HepG2 (cell line): ENCODE measurements at regions not wholly inside any gene's neighbourhood (a gene's known extent, or its start where the extent isn't known, plus 50 kb on each side); places are given as distances from the start of the nearest gene placed in this dataset.

ENCODE experiments used
- ATAC-seq: fragments of 200-7000 bp; cut with Tn5 transposase; 3 replicates; pipeline ENCODE4 v1.9.1; 2020; ENCODE audit warnings: mild to moderate bottlenecking, moderate library complexity
- BruUV-seq: library from RNA; stranded (reverse); fragments of 400-500 nt; replicated peaks from 2 replicates; lab custom pipeline; 2021; lab: Mats Ljungman, UMichigan
- CTCF ChIA-PET: fragments of 300-600 bp; formaldehyde crosslinking; extraction: SDS; loops from one replicate; lab custom pipeline; 2021; ENCODE audit warnings: low total read pairs, inconsistent platforms, low intra/inter-chr PET ratio; lab: Yijun Ruan, JAX
- POLR2A ChIA-PET: fragments of 350-600 bp; sonication (Branson Sonifier 250); formaldehyde crosslinking; loops from one replicate; lab custom pipeline; 2020; ENCODE audit warnings: antibody characterized with exemption, inconsistent platforms; lab: Yijun Ruan, JAX
- DNase-seq: peaks from one replicate; pipeline ENCODE4 v3.0.0-alpha.2; 2015; ENCODE audit warnings: low spot score
- FAIRE-seq: peaks from 3 replicates; lab custom pipeline; 2011; peaks lifted over from hg19 to GRCh38; lab: Jason Lieb, UNC
- H2AFZ ChIP-seq: one replicate; pipeline ENCODE4 v1.6.1; 2011; ENCODE audit warnings: low read length, inconsistent platforms
- H3K27ac ChIP-seq: fragments of 300-600 bp; 3 replicates; pipeline ENCODE4 v1.8.0; 2011; ENCODE audit warnings: mixed run types, mild to moderate bottlenecking, mixed read lengths, low read length, inconsistent platforms; ENCODE audit not compliant: insufficient read depth; ENCODE audit errors: extremely low read length
- H3K27me3 ChIP-seq, 2 experiments: fragments of 200-600 bp in 1 of 2; 2 replicates in 1 of 2; 3 replicates in 1 of 2; pipeline versions ENCODE4 v1.6.0 to v1.8.0; 2011; ENCODE audit warnings: low read length in 2 of 2, mild to moderate bottlenecking in 2 of 2, moderate library complexity in 2 of 2, inconsistent platforms in 1 of 2; ENCODE audit not compliant: insufficient read depth in 2 of 2, control insufficient read depth in 1 of 2
- H3K36me3 ChIP-seq, 2 experiments: fragments of 200-600 bp in 1 of 2; replicated peaks in 1 of 2; 2 replicates in 1 of 2; 3 replicates in 1 of 2; pipeline versions ENCODE4 v1.5.1 to v1.8.0; 2011; ENCODE audit warnings: low read length in 2 of 2, inconsistent platforms in 1 of 2; ENCODE audit not compliant: insufficient read depth in 2 of 2, control insufficient read depth in 1 of 2
- H3K4me1 ChIP-seq: 2 replicates; pipeline ENCODE4 v1.5.1; 2012; ENCODE audit warnings: low read length, inconsistent platforms; ENCODE audit not compliant: insufficient read depth
- H3K4me2 ChIP-seq: 2 replicates; pipeline ENCODE4 v1.6.0; 2011; ENCODE audit warnings: low read depth, low read length, inconsistent platforms
- H3K4me3 ChIP-seq, 3 experiments: fragments of 200-600 bp in 1 of 3; sonication (generic), shearing (Covaris generic) in 1 of 3; replicated peaks in 1 of 3; 2 replicates each; pipeline ENCODE4 v1.5.1; 2011 to 2016; ENCODE audit warnings: low read length in 3 of 3, inconsistent platforms in 2 of 3, low read depth in 2 of 3, mild to moderate bottlenecking in 2 of 3, control low read depth in 1 of 3, mixed read lengths in 1 of 3; ENCODE audit not compliant: insufficient read depth in 1 of 3
- H3K79me2 ChIP-seq: one replicate; pipeline ENCODE4 v1.6.1; 2011; ENCODE audit warnings: low read length, inconsistent platforms; ENCODE audit not compliant: insufficient read depth
- H3K9ac ChIP-seq: 2 replicates; pipeline ENCODE4 v1.6.0; 2011; ENCODE audit warnings: mild to moderate bottlenecking, low read depth, low read length, inconsistent platforms; ENCODE audit not compliant: insufficient read depth
- H3K9me3 ChIP-seq: 2 replicates; pipeline ENCODE4 v1.5.1; 2012; ENCODE audit warnings: mild to moderate bottlenecking, low read length
- H4K20me1 ChIP-seq: 2 replicates; pipeline ENCODE4 v1.6.0; 2011; ENCODE audit warnings: inconsistent platforms, mild to moderate bottlenecking, low read length, moderate library complexity; ENCODE audit not compliant: insufficient read depth
- ATF1 ChIP-seq: IDR thresholded peaks from 2 replicates; pipeline ENCODE4 v1.6.1; 2016; ENCODE audit warnings: mild to moderate bottlenecking, control low read depth
- HMGA1 ChIP-seq: sonication (generic); formaldehyde crosslinking; conservative IDR thresholded peaks from 2 replicates; pipeline ENCODE4 v1.4.0; 2020; ENCODE audit warnings: missing genetic modification reagents
- MYNN ChIP-seq: sonication (generic); formaldehyde crosslinking; IDR thresholded peaks from 2 replicates; pipeline ENCODE4 v1.4.0; 2020; ENCODE audit warnings: mild to moderate bottlenecking, low read depth, missing genetic modification reagents
- PRMT3 ChIP-seq: sonication (generic); formaldehyde crosslinking; IDR thresholded peaks from 2 replicates; pipeline ENCODE4 v1.8.1; 2022; ENCODE audit warnings: low read depth, mild to moderate bottlenecking, moderate library complexity, missing genetic modification reagents, borderline replicate concordance
- ZNF224 ChIP-seq: sonication (generic); formaldehyde crosslinking; IDR thresholded peaks from 2 replicates; pipeline ENCODE4 v1.5.0; 2020; ENCODE audit warnings: mild to moderate bottlenecking, missing genetic modification reagents
- ZNF33B ChIP-seq: sonication (generic); formaldehyde crosslinking; IDR thresholded peaks from 2 replicates; pipeline ENCODE4 v1.5.1; 2020; ENCODE audit warnings: mild to moderate bottlenecking, missing genetic modification reagents
- ZNF577 ChIP-seq: sonication (generic); formaldehyde crosslinking; IDR thresholded peaks from 2 replicates; pipeline ENCODE4 v1.4.0; 2020; ENCODE audit warnings: mild to moderate bottlenecking, low read depth, missing genetic modification reagents, borderline replicate concordance
- ZNF768 ChIP-seq: sonication (generic); formaldehyde crosslinking; IDR thresholded peaks from 2 replicates; pipeline ENCODE4 v1.4.0; 2020; ENCODE audit warnings: missing genetic modification reagents
- ZNF792 ChIP-seq: IDR thresholded peaks from 2 replicates; pipeline ENCODE4 v1.6.1; 2016
- ZNF800 ChIP-seq: sonication (generic); formaldehyde crosslinking; IDR thresholded peaks from 2 replicates; pipeline ENCODE4 v1.4.0; 2020; ENCODE audit warnings: missing genetic modification reagents
- WGBS: methylation state at CpG from one replicate; pipeline ENCODE4 v1.1.6; 2017; ENCODE audit warnings: low lambda C conversion rate; 5-methylcytosine and 5-hydroxymethylcytosine counted together
- in situ Hi-C: cut with HindIII; loops from 2 replicates; pipeline ENCODE4 v1.10.0; 2017; ENCODE audit warnings: low pct_unique_long_range_greater_than_20kb; ENCODE audit not compliant: extremely low pct_ligation_motif_present
- intact Hi-C: fragments of 100-400 bp; cut with micrococcal nuclease; formaldehyde crosslinking; loops from one replicate; pipeline ENCODE4 v1.10.0; 2022; ENCODE audit not compliant: unreplicated experiment
- TF ChIP-seq, protein P1 (sequence below): sonication (generic); formaldehyde crosslinking; conservative IDR thresholded peaks from 2 replicates; pipeline ENCODE4 v1.8.0; 2022; ENCODE audit warnings: mild to moderate bottlenecking, moderate library complexity, missing genetic modification reagents
- TF ChIP-seq, protein P2 (sequence below): sonication (generic); formaldehyde crosslinking; IDR thresholded peaks from 2 replicates; pipeline ENCODE4 v1.4.0; 2020; ENCODE audit warnings: missing genetic modification reagents

DNA sequence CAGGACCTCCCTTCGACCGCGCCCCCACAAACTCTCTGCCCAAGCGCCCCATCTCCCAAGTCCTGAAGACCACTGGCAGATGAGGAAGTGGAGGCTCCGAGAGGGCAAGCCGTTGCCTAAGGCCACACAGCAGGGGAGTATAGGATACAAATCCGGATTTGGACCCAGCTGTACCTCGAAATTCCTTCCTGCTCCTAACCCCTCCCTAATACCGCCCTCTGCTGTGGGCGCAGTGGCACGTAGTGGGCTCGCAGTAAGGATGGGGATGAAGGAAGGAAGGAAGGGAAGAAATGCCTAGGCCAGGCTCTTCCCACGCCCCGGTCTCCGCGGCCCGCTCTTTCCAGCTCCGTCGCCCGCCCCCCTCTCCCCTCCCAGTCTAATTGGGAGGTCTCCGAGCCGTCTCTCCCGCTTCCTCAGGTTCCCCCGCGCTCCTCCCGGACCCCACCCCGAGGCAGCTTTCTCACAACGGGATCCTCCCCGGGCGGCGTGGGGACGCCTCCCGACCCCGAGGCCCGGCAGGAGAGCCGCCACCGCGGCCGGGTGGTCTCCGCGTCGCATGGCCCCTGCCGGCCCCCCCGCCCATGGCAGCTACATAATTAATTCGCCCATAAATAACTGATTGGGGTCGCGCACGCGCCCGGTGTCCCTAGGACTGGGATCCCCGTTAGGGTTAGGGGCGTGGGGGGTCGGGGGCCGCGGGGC lies 138.9 kb downstream of the C9orf50 start:
- ChIA-PET POLR2A (interaction anchor here (1.2 kb wide), 1 partner anchor 8 kb away, joined by 3 read pairs; no protein-coding TSS in a partner anchor), CTCF (no interaction called here)
- H3K36me3 ChIP-seq: no peaks in the 10 kb centered on the region
- no peak overlapping the region for H3K9ac ChIP-seq
- WGBS: 93% methylated on average over 53 of the region's 55 CpGs
- no peak overlapping the region for H3K27ac ChIP-seq
- peaks cover 82% of the 10 kb centered on the region for H3K4me1 ChIP-seq
- in situ Hi-C loops: no loop called here
- no peak overlapping the region for H3K4me2 ChIP-seq
- TF ChIP-seq, protein P1, sequence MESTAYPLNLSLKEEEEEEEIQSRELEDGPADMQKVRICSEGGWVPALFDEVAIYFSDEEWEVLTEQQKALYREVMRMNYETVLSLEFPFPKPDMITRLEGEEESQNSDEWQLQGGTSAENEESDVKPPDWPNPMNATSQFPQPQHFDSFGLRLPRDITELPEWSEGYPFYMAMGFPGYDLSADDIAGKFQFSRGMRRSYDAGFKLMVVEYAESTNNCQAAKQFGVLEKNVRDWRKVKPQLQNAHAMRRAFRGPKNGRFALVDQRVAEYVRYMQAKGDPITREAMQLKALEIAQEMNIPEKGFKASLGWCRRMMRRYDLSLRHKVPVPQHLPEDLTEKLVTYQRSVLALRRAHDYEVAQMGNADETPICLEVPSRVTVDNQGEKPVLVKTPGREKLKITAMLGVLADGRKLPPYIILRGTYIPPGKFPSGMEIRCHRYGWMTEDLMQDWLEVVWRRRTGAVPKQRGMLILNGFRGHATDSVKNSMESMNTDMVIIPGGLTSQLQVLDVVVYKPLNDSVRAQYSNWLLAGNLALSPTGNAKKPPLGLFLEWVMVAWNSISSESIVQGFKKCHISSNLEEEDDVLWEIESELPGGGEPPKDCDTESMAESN (CRISPR knock-in tag): no peak
- TF ChIP-seq PRMT3 (CRISPR knock-in tag) (no peak), ATF1 (no peak), ZNF33B (no peak), ZNF224 (CRISPR knock-in tag) (no peak), ZNF577 (no peak), ZNF768 (CRISPR knock-in tag) (peak; percentile 90), MYNN (no peak), HMGA1 (CRISPR knock-in tag) (no peak), ZNF792 (no peak), ZNF800 (CRISPR knock-in tag) (no peak)
- TF ChIP-seq, protein P2, sequence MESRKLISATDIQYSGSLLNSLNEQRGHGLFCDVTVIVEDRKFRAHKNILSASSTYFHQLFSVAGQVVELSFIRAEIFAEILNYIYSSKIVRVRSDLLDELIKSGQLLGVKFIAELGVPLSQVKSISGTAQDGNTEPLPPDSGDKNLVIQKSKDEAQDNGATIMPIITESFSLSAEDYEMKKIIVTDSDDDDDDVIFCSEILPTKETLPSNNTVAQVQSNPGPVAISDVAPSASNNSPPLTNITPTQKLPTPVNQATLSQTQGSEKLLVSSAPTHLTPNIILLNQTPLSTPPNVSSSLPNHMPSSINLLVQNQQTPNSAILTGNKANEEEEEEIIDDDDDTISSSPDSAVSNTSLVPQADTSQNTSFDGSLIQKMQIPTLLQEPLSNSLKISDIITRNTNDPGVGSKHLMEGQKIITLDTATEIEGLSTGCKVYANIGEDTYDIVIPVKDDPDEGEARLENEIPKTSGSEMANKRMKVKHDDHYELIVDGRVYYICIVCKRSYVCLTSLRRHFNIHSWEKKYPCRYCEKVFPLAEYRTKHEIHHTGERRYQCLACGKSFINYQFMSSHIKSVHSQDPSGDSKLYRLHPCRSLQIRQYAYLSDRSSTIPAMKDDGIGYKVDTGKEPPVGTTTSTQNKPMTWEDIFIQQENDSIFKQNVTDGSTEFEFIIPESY (CRISPR knock-in tag): peak; percentile 84
- H3K79me2 ChIP-seq: no peaks in the 10 kb centered on the region
- H3K4me3 ChIP-seq: no peak overlapping the region
- H2AFZ ChIP-seq: no peak overlapping the region
- DNase-seq (no peak), FAIRE-seq (no peak), ATAC-seq (no peak)
- H4K20me1 ChIP-seq: no peaks in the 10 kb centered on the region
- intact Hi-C loops: loop anchor here (10.0 kb wide), 1 partner anchor 307 kb away; the partner anchor contains the start of gene IER5L
- H3K27me3 ChIP-seq: no peaks in the 10 kb centered on the region
- no TSS peak for BruUV-seq
- H3K9me3 ChIP-seq: no peaks in the 10 kb centered on the region
